Retinal pigment epithelial cell (primary cell): ENCODE measurements at regions not wholly inside any gene's neighbourhood (a gene's known extent, or its start where the extent isn't known, plus 50 kb on each side); places are given as distances from the start of the nearest gene placed in this dataset.

ENCODE experiments used
- DNase-seq: peaks from one replicate; pipeline ENCODE4 v3.0.0-alpha.2; 2010; ENCODE audit warnings: low read depth
- H3K4me3 ChIP-seq: 2 replicates; pipeline ENCODE4 v1.5.1; 2011; ENCODE audit warnings: mild to moderate bottlenecking, low read length, control low read depth, moderate library complexity
- TF ChIP-seq, protein P1 (sequence below): conservative IDR thresholded peaks from 2 replicates; pipeline ENCODE4 v1.5.1; 2011; ENCODE audit warnings: low read depth, low read length, control low read depth, inconsistent platforms

GRCh38 chr13:74062933-74063332 is 71.3 kb downstream of the KLF12 start:
- H3K4me3 ChIP-seq: no peak overlapping the region
- TF ChIP-seq, protein P1, sequence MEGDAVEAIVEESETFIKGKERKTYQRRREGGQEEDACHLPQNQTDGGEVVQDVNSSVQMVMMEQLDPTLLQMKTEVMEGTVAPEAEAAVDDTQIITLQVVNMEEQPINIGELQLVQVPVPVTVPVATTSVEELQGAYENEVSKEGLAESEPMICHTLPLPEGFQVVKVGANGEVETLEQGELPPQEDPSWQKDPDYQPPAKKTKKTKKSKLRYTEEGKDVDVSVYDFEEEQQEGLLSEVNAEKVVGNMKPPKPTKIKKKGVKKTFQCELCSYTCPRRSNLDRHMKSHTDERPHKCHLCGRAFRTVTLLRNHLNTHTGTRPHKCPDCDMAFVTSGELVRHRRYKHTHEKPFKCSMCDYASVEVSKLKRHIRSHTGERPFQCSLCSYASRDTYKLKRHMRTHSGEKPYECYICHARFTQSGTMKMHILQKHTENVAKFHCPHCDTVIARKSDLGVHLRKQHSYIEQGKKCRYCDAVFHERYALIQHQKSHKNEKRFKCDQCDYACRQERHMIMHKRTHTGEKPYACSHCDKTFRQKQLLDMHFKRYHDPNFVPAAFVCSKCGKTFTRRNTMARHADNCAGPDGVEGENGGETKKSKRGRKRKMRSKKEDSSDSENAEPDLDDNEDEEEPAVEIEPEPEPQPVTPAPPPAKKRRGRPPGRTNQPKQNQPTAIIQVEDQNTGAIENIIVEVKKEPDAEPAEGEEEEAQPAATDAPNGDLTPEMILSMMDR: no peak

GRCh38 chr13:74061926-74062595 is 72.1 kb downstream of the KLF12 start:
- TF ChIP-seq, protein P1: no peak
- H3K4me3 ChIP-seq: no peak overlapping the region
- no peak for DNase-seq

More at GRCh38 chr13:74062933-74063332, 71.3 kb downstream of the KLF12 start:
- DNase-seq: no peak

DNA sequence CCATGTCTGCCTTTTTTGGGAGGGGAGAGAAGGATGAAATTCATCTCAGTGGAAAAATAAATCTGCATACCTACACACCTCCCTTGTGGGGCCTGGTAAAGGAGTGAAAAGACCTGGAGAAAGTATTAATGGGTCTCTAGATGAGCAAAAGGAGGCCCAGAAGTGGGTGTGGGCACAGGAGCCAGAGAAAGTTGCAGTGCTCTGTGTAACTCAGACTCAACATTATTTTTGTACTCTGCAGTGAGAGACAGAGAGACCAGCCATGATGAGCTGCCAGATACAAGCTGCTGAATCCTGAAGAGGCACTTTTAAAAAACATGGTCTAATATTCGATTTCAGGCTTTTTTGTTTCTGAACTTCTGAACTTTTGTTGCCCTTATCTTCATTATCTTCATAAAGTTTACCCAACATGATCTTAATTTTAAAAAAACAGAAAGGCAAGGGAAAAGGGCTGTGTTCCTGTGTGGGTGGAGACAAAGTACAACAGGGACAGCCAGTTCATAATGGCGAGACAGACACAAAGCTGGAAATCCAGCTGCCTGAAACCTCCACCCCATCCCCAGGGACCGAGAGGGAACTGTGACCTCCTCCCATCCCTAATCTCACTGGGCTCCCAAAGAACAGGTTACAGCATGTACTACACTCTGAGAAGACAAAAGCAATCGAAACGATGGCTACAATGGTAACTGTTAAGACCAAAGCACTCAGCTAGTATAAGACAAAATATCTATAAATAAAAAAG is 77.2 kb downstream of the KLF12 start:
- TF ChIP-seq, protein P1: no peak
- H3K4me3 ChIP-seq: no peak overlapping the region
- no peak for DNase-seq

GRCh38 chr13:74052402-74052928 is 81.7 kb downstream of the KLF12 start:
- H3K4me3 ChIP-seq: no peak overlapping the region
- TF ChIP-seq, protein P1: no peak
- DNase-seq: no peak

DNA sequence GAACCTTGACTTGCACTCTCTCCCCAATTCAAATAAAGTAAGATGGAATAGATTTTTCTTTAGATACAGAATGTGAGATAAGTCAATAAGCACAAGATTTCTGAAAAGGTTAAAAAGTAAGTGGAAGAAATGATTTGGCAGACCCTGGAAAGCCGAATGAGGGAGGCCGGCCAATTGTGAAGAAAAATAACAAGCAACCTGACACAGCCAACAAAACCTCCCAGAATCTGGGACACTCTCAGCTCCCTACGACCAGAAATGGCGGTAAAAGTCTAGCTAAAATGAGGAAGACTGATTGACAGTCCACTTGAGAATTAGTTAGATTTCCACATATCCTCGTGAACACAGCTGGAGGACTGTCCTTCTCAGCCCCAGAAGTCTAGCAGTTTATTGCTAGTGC is 85.4 kb downstream of the KLF12 start:
- DNase-seq: no peak
- H3K4me3 ChIP-seq: no peak overlapping the region
- TF ChIP-seq, protein P1: no peak

GRCh38 chr13:74047931-74048600 is 86.1 kb downstream of the KLF12 start:
- H3K4me3 ChIP-seq: no peak overlapping the region
- TF ChIP-seq, protein P1: no peak
- DNase-seq: no peak
